NCI-H2227 treated with DMSO at 0.1 percent for 48 hours (cell line): ENCODE measurements at regions not wholly inside any gene's neighbourhood (a gene's known extent, or its start where the extent isn't known, plus 50 kb on each side); places are given as distances from the start of the nearest gene placed in this dataset.

ENCODE experiments used
- DNase-seq: peaks from one replicate; lab custom pipeline; 2025; lab: John Stamatoyannopoulos, UW

DNA sequence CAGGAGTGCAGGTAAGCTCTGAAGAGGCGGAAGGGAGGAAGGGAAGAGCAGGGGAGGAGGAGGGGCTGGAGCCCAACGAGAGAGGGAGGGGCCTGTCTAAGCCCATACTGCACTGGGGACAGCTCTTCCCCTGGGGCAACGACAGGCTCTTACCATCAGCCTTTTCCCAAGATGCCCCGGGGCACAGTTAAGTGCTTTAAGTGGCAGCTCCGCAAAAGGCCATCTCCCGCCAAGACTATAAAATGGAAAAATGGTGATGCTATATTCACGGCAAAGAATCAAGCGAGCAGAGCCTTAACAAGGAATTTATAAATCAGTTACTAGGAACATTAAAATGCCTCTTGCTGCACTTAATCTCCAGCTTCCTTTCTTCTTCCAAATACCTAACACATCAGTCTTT lies 110.2 kb upstream of the NLRP1 start:
- DNase-seq = peak; percentile 58

DNA sequence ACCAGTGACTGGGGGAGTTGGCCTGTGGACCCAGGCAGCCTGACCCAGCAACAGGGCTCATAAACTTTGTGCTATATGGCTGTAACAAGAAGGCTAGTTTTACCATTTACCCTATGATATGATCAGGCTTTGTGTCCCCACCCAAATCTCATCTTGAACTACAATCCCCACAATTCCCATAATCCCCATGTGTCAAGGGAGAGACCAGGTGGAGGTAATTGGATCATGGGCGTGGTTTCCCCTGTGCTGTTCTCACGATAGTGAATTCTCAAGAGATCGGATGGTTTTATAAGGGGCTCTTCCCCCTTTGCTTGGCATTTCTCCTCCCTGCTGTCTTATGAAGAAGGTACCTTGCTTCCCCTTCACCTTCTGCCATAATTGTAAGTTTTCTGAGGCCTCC lies 111.2 kb upstream of the NLRP1 start:
- DNase-seq = no peak

DNA sequence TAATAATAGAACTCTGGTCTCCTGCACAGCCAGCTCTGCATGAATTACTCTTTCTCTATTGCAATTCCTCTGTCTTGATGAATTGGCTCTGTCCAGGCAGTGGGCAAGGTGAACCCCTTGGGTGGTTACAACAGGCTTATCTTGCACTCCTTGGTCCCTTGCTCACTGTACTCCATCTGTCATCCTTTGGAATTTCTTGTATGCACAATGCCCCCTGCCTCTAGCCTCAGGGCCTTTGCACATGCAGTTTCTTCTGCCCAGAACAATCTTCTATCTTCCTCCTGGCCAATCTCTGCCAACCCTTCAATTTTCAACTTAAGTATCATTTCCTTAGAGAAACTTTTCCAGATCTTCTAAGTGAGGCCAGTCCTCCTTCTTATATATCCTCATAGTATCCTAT lies 114.7 kb upstream of the NLRP1 start:
- DNase-seq = no peak

DNA sequence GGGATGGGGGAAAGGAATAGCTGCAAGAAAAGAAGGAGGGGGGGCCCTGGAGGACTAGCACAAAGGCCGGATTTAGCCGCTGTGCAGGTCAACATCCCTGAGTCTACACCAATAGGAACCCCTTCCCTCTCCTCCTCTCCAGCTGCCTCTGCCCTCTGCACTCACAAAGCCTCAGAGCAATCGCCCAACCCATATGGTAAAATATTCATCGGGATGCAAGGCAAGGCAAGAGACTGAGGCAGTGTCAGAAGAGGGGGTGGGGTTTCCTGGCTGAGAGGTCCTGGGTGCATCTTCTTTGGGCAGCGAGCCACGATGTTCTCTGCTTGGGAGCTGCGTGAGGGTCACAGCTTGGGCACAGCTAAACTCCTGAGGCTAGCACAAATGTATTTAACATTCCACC lies 115.5 kb upstream of the NLRP1 start:
- DNase-seq = no peak

DNA sequence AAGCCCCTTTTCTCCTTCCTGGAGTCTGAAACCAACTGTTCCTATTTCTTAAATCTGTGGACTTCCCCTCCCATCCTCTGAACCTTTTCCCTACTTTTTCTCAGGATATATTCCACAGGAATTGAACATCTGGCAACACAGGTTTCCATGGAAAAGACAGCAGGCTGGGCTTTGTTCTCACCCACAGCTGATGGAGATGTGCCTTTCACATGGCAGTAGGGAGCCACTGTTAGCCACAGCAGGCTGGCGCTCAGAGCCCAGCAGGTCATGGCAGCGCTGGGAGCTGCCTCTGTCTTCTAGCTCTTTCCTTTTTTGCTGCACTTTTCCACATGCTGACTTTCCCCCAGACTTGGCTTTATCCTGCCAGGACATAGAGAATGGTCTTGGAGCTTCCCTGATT lies 116.4 kb upstream of the NLRP1 start:
- DNase-seq = no peak

DNA sequence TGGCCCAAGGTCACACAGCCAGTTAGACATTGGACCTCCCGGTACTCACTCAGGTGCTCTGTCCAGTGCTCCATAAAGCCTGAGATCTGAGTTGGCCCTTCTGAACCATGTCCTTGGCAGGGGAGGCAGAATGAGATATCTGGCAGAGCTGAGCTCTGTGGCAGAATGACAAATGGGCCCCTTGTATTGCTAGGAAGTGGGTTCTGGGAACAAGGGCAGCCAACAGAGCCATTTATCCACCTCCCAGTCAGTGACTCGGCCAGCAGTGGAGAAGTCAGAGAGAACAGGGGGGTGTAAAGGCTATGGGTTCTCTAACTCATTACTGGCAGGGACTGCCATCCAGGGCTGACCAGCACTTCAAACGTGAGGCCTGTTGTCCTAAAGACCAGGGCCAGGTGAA lies 117.1 kb upstream of the NLRP1 start:
- no peak for DNase-seq

DNA sequence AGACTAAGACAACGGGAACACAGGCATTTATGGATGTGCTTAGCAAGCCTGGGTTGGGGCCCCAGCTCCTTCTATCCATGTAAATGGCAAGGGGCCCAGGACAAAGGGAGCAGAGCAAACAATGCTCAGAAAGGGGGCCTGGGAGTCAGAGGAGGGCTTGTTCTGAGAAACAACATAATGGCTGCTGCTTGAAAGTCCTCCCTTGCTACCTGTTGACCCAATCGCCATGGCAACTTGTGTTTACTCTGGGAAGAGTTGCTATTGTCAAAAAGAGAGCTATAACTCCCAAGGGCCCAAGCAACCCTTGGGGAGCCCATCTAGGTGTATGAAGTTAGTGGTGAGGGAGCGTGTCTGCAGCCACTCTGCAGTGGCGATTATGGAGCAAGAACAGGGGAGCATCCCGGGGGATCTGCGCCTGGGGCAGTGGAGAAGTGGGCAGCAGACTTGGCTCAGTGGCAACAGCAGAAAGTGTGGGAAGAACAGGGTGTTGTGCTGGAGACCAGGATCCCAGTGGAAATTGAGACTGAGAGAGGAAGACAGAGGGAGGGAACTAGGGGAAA lies 118.7 kb upstream of the NLRP1 start:
- no peak for DNase-seq

DNA sequence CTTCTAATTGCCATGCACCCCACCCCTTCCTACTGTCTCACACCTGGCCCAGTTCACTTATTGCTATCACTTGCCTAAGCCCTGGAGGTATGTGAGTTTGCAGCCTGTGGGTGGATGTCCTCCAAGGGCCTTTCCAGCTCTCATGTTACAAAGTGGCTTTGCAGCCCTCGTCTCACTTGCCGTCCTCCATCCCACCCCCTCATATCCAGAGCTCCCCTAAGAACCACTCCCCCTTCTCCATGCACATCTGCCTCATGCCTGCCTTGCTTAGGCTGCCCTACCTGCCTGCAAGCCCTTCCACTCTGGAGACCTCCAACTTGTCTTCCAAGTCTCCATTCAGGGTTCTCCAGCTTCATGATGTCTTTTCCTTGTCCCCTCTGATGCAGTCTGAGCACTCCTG lies 119.4 kb upstream of the NLRP1 start:
- no peak for DNase-seq

DNA sequence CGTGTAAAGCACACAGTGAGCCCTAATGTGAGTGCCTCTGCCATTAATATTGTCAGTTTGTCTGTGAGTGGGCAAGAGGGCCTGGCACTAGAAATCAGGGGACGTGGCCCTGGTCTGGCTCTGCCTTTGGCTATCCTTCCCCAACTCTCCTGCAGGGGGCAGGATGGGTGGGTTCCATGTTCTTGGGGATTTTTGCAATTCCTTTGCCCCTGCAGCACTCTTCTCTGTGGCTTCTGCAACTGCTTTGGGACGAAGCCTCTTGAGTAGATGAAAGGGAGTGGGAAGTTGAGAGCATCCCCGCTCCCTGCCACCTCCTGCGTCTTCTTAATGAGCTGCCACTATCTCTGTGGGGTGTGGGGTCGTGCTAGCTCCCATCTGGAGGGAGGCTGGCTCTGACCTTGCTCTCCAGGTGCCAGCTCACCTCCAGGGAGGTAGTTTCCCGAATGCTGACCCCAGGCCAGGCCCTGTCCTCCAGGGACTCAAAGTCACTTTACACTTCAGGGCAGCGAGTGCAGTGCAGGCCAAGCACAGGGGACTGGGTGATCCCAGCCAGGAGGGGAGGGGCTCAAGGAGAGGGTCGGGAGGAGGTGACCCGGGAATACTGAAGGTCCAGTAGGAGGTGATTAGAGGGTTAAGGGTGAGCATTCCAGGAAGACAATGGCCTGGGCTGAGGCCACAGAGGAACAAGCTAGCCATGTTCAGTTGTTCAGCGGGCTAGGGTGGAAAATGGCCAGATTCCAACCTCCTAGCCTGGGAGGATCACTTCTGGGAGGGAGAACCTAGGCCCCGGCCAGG lies 121.0 kb upstream of the NLRP1 start:
- no peak for DNase-seq

DNA sequence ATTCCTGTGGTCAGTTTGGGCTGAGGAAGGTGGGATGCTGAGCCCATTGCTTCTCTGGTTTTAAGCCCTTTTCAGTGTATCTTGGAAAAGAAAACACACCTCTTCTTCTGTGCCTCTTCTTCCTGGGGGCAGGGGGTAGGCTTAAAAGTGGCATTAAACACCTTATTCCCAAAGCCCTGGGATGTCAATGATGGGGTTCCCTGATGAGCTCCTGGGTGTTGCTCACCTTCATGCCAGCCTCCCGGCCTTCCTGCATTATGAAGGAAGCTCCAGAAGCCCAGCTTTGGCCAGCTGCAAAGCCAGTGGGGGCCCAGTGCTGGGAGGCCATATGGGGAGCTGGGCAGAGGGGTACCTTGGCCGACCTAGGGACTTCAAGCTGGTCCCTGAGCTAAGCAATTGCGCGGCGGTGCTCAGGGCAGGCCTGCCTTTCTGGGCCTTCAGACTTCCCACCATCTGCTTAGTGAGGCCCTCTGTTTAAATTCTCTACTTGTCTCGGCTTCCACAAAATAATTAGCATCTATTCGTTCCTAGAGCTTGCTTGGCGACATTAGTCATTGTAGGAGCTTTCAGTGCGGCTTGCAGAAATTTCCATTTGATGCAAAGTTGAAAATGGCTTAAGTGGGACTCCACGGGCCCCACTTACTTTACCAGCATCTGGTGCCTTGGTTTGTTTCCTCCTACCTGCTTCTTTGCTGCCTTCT lies 121.7 kb upstream of the NLRP1 start:
- DNase-seq = no peak

DNA sequence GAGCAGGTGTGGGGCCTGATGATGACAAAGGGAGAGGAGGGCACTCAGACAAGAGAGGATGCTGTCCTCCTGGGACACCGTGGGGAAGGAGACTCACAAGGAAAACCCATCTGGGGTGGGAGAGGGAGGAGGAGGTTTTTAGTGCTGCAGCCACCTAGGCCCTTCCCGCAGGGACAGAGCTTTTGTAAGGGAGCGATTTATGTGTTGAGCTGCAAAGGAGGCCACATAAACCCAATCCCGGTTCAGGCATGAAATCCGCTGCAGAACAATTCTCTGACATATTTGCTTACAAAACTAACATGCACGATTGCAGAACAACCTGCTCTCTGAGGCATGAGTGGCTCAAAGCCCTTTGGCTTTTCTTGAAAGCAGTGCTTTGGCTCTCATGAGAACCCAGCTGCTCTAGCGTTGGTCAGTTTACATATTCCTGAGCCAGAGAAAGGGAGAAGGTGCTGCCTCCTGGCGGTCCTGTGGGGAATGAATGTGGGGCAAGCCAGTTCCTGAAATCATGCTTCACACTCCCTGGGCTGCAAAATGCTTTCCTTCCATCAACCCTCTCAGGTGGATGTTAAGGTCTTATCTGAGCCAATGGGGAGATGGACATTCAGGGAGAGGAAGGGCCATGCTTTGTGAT lies 122.4 kb upstream of the NLRP1 start:
- peak; percentile 30 for DNase-seq

DNA sequence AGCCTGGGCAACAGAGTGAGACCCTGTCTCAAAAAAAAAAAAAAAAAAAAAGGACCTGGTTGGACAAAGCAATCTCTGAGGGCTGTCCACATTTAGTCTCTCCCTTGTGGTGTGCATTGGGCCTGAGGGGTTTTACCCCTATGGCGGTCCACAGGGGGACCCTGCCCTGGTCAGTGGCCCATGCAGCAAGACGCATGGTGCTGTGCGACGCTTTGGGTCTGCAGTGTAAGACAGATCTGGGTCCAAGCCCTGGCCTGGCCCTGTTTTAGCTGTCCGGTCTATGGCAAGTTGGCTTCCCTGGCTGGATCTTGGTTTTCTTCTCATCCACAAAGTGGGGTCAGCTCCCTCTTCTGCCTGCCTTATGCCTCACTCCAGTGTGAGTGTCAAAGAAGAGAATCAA lies 123.2 kb upstream of the NLRP1 start:
- no peak for DNase-seq

DNA sequence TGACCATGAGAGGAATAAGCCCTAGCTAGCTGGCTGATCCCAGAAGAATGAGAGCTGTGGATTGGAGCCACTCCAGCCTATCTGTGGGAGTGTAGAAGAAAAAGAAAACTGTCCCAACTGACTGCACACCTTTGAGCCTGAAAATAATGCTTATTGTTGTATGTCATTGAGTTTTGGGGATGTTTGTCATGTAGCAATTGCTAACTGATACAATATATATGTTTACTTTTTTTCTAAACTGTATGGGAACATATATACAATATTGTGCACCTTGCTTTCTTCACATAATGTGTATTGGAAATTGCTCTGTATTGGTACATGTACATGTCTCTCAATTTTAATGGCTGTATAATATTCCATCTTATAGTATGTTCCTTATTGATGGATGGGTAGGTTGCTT lies 124.0 kb upstream of the NLRP1 start:
- DNase-seq = no peak

DNA sequence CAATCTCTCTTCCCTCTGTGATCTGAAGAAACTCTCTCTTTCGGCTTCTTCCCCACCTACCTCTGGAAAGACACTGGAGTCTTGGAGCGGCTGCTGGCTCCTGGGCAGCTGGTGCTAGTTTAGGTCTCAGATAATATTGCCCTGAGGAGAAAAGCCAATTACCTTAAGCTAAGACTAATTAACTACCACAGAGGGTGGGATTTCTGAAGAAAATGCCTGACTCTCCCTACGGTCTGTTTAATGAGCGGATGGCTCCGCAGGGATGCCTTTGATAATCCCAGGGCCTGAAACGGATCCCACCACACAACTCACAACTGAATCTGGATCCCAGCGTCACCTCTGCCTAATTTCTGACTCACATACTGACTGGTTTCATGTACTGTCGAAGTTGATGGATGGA lies 127.0 kb upstream of the NLRP1 start:
- DNase-seq = no peak

DNA sequence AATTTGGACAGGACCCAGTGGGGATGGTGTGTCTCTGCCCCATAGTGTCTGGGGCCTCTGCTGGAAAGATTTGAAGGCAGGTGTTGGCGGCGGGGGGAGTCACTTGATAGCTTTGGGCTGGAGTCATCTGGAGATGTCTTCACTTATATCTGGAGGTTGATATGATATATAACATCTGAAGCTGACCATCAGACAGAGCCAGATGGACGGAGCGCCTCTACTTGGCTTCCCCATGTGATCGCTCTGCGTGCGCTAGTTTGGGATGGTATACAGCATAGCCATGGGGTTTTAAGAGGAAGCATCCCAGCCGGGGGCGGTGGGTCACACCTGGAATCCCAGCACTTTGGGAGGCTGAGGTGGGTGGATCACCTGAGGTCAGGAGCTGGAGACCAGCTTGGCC lies 130.7 kb upstream of the NLRP1 start:
- DNase-seq = no peak

DNA sequence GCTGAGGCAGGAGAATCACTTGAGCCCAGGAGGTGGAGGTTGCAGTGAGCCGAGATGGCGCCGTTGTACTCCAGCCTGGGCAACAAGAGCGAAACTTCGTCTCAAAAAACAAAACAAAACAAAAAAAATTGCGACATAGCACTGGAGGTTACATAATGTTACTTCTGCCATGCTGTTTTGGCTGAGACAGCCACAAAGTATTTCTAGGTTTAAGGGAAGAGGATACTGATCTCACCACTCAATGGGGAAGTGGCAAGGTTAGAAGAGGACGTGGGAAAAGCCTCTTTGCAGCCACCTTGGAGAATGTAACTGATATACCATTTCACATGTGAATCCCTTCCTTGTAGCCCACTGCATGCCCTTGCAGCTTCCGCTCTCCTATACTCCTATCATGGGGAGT lies 131.2 kb upstream of the NLRP1 start:
- DNase-seq = no peak

DNA sequence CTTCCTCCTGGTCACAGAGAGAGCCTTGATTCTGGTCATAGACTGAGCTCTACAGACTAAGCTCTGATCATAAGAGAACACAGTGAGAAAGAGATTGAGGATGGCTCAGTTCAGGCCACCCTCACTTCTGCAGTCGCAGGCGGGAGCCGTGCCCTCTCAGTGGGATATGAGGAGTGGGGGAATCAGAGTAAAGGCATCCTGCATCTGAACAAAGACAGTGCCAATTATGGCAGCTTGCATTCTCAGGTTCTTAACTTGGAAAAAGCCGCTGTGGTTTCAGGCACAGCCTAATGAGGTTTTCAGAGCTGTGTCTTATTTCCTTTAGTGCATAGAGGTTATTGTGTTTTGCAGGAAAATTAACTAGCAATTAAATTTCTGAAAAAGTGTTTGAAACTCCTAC lies 134.4 kb upstream of the NLRP1 start:
- peak; percentile 14 for DNase-seq

DNA sequence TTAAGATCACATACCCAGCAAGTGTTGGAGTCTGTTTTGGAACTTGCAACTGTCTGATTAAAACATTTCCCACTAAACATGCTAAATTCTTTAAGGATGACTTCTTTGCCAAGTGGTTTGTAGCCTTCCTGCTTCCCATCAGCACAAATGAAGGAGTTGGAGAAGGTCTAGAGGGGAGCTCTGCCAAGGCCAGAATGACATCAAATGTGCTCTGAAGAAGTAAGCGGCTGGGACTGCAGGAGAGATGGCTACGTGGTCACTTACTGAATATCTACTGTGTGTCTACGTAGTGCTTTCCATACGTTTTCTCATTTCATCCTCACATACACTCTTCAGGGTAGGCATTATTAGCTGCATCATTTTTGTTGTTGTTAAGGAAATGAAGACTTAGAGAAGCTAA lies 135.7 kb upstream of the NLRP1 start:
- DNase-seq = no peak

DNA sequence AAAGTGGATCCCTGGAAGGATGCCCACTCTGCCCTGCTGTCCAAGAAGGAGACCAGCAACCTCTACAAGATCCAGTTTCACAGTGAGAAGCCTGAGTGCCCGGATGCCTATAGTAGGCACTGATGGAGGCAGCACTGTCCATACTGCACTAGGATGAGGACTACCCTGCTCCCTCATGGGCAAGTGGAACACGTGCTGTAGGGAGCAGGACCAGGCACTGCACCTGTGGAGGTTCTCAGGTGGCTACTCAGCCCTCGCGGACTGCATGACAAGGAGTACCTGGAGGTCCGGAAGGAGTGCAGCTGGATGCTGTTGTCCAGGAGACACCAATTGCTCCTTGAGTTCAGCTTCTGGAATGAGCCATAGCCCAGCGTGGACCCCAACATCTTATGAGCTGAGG lies 146.1 kb upstream of the NLRP1 start:
- no peak for DNase-seq

DNA sequence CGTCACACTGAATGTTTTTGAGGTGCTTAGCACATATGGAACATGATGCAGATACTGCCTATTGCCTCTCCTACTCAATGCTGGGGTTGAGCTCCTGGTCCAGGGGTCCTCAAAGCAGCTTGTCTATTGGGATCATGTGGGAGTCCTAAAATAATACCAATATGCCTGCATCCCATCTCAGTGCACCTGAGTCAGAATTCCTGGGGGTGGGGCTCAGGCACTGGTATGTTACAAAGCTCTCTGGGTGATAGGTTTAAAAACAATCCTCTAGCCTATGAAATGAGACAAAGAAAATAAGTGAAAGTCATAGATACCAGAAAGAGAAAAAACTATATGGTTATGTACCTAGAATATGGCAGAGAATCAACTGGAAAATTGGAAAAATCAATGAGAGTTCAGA lies 156.6 kb upstream of the NLRP1 start:
- no peak for DNase-seq

DNA sequence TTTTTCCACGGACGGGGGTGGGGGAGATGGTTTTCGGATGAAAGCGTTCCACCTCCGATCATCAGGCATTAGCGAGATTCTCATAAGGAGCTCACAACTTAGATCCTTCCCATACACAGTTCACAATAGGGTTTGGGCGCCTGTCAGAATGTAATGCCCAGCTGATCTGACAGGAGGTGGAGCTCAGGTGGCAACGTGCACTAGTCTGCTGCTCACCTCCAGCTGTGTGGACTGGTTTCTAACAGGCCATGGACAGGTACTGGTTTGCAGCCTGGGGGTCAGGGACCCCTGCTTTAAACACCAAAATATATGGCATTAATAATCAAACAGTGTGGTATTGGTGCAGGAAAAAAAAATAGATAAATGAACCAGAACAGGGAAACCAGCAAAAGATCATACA lies 157.5 kb upstream of the NLRP1 start:
- DNase-seq = no peak

DNA sequence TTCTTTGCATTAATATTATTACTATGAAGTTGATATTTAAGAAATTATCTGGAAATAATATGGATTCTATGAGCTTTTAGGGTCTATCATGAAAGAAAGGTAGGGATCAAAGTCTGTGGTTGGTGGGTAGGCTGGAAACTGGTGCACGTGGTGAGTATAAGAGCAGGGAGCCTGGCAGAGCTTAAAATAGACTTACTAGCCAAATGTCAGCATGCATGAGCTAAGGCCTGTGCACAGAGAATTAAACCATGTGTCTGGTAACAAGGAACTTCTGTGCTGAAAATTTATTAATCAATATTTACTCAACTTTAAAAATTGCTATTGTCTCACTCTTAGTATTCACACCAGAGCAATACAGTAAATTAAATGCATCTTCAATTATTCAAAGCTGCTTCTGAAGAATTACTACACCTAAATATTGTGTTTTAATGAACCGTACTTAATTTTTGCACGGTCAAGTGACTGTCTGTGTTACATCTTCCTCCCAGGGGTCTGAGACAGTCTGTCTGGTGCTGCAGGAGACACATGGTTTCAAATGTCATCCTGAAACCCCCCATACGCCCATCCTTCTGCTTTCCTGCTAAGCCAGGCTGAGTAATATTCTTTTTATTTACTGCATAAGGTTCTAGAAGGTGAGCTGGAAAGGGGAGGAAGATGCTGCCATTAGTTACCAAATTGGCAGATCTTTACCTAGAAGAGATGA lies 161.0 kb upstream of the NLRP1 start:
- DNase-seq = no peak

DNA sequence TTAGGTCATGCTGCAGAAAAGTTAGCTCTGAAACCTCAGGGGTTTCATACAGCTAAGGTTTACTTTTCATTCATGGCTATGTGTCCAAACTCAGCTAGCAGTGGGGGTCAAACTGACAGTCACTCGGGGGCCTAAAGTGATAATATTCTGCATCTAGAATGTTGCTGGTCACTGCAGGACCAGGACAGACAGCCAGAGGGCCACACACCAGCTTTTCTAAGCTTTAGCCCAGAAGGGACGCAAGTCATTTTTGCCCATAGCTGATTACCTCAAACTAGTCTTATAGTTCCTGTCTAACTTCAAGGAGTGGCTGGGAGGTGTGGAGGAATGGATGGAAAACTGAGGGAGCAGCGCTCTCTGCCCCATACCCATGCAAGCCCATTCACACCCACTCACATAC lies 163.0 kb upstream of the NLRP1 start:
- no peak for DNase-seq
